Gastroesophageal sphincter (tissue), 4 donors: ENCODE measurements at regions not wholly inside any gene's neighbourhood (a gene's known extent, or its start where the extent isn't known, plus 50 kb on each side); places are given as distances from the start of the nearest gene placed in this dataset.

Source experiments
- ATAC-seq: fragments of 150-250 bp; one replicate; pipeline ENCODE4 v1.9.1; 2016; ENCODE audit warnings: mild to moderate bottlenecking, moderate library complexity
- H3K27ac ChIP-seq, 4 donors: fragments of 200-600 bp; sonication (generic) in 3 of 4; 1 replicate in 3 of 4; 2 replicates in 1 of 4; pipeline ENCODE4 v1.5.1; 2016 to 2019
- H3K27me3 ChIP-seq: fragments of 200-600 bp; sonication (generic); one replicate; pipeline ENCODE4 v1.5.1; 2019
- H3K36me3 ChIP-seq, 2 donors: fragments of 200-600 bp; sonication (generic); one replicate each; pipeline ENCODE4 v1.5.1; 2019; ENCODE audit warnings: control low read depth in 1 of 2
- H3K4me1 ChIP-seq, 3 donors: fragments of 200-600 bp; sonication (generic); 1 replicate in 2 of 3; 2 replicates in 1 of 3; pipeline ENCODE4 v1.5.1; 2016 to 2019; ENCODE audit warnings: control low read depth in 2 of 3
- H3K4me3 ChIP-seq, 2 donors: fragments of 200-600 bp; sonication (generic); one replicate each; pipeline ENCODE4 v1.5.1; 2019; ENCODE audit warnings: mild to moderate bottlenecking in 1 of 2, moderate library complexity in 1 of 2
- H3K9me3 ChIP-seq, 3 donors: fragments of 200-600 bp; sonication (generic); one replicate each; pipeline ENCODE4 v1.5.1; 2017 to 2019; ENCODE audit warnings: control low read depth in 2 of 3
- EP300 ChIP-seq: sonication (generic); formaldehyde crosslinking; IDR thresholded peaks from one replicate; pipeline ENCODE4 v1.6.1; 2017; ENCODE audit warnings: antibody characterized with exemption, mild to moderate bottlenecking
- POLR2A ChIP-seq, 2 donors: fragments of 450-650 bp; IDR thresholded peaks; one replicate each; pipeline ENCODE4 v1.6.1; 2017; ENCODE audit warnings: antibody characterized with exemption in 2 of 2, mild to moderate bottlenecking in 2 of 2, moderate library complexity in 1 of 2
- POLR2AphosphoS5 ChIP-seq: sonication (generic); formaldehyde crosslinking; IDR thresholded peaks from one replicate; pipeline ENCODE4 v1.6.1; 2017; ENCODE audit warnings: antibody characterized with exemption
- WGBS, 2 donors: methylation state at CpG; one replicate each; pipeline ENCODE4 v1.1.5; 2018; ENCODE audit warnings: low coverage in 1 of 2; 5-methylcytosine and 5-hydroxymethylcytosine counted together
- TF ChIP-seq, protein P1 (sequence below), 4 experiments: fragments of 200-600 bp in 2 of 4; fragments of 450-650 bp in 2 of 4; sonication (generic) in 1 of 4; IDR thresholded peaks; one replicate each; pipeline ENCODE4 v1.5.1; 2017 to 2019; ENCODE audit warnings: antibody characterized with exemption in 4 of 4, mild to moderate bottlenecking in 2 of 4, moderate library complexity in 2 of 4

GRCh38 chr21:21921410-21922232 is 923.4 kb downstream of the NCAM2 start:
- no peaks in the 10 kb centered on the region for H3K4me1 ChIP-seq
- no peak for ATAC-seq
- TF ChIP-seq EP300: no peak
- TF ChIP-seq, protein P1, sequence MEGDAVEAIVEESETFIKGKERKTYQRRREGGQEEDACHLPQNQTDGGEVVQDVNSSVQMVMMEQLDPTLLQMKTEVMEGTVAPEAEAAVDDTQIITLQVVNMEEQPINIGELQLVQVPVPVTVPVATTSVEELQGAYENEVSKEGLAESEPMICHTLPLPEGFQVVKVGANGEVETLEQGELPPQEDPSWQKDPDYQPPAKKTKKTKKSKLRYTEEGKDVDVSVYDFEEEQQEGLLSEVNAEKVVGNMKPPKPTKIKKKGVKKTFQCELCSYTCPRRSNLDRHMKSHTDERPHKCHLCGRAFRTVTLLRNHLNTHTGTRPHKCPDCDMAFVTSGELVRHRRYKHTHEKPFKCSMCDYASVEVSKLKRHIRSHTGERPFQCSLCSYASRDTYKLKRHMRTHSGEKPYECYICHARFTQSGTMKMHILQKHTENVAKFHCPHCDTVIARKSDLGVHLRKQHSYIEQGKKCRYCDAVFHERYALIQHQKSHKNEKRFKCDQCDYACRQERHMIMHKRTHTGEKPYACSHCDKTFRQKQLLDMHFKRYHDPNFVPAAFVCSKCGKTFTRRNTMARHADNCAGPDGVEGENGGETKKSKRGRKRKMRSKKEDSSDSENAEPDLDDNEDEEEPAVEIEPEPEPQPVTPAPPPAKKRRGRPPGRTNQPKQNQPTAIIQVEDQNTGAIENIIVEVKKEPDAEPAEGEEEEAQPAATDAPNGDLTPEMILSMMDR (IDR thresholded peaks at IDR 0.05): peak in 3 of 4 experiments; percentile 4 to 36 (median 17)
- 47 to 57% methylated on average over 6 of the region's 6 CpGs for WGBS, 2 donors
- no peaks in the 10 kb centered on the region for H3K9me3 ChIP-seq
- no peak overlapping the region for H3K27ac ChIP-seq
- no peaks in the 10 kb centered on the region for H3K36me3 ChIP-seq
- no peaks in the 10 kb centered on the region for H3K27me3 ChIP-seq
- H3K4me3 ChIP-seq: no peak overlapping the region

DNA sequence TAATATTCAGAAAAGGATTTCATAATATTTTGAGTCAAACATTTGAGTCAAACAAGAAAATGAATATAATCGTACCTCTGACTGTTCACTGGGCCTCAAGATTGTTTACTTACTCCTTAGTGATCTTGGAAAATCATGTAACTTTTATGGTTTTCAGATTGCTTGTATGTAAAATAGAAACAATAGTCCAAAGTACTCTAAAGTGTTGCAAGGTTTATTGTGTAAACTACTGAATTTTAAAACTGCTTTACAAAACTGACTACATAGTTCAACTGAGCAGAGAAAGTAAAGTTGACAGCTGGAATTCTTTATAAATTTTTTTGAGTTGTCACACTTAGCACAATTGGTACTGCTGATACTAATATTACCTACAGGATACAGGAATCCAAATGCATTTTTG is 931.0 kb downstream of the NCAM2 start:
- Histone ChIP-seq H3K4me3 (no peak overlapping the region), H3K27me3 (no peaks in the 10 kb centered on the region), H3K27ac (no peak overlapping the region), H3K9me3 (no peaks in the 10 kb centered on the region), H3K4me1 (no peaks in the 10 kb centered on the region), H3K36me3 (no peaks in the 10 kb centered on the region)
- ATAC-seq: no peak
- WGBS, 2 donors: 37 to 50% methylated on average over 1 of the region's 1 CpG
- TF ChIP-seq, protein P1 (IDR thresholded peaks at IDR 0.05): no peak
- TF ChIP-seq POLR2A (IDR thresholded peaks at IDR 0.05): no peak
- no peak for TF ChIP-seq POLR2AphosphoS5
- TF ChIP-seq EP300: no peak

GRCh38 chr21:21929789-21930188 is 931.6 kb downstream of the NCAM2 start:
- no peak for ATAC-seq
- H3K27ac ChIP-seq: no peak overlapping the region
- H3K36me3 ChIP-seq: no peaks in the 10 kb centered on the region
- no peak overlapping the region for H3K4me3 ChIP-seq
- no peaks in the 10 kb centered on the region for H3K4me1 ChIP-seq
- no peaks in the 10 kb centered on the region for H3K9me3 ChIP-seq
- no peaks in the 10 kb centered on the region for H3K27me3 ChIP-seq
- no peak for TF ChIP-seq EP300
- TF ChIP-seq, protein P1 (IDR thresholded peaks at IDR 0.05): no peak
- TF ChIP-seq POLR2AphosphoS5: no peak
- no peak for TF ChIP-seq POLR2A (IDR thresholded peaks at IDR 0.05)
- 59 to 93% methylated on average over 4 of the region's 4 CpGs for WGBS, 2 donors

GRCh38 chr21:21952566-21952965 is 954.4 kb downstream of the NCAM2 start:
- Histone ChIP-seq H3K36me3 (no peaks in the 10 kb centered on the region), H3K9me3 (no peaks in the 10 kb centered on the region), H3K27me3 (no peaks in the 10 kb centered on the region), H3K4me3 (no peak overlapping the region), H3K4me1 (no peaks in the 10 kb centered on the region), H3K27ac (no peak overlapping the region)
- no peak for ATAC-seq
- 17 to 30% methylated on average over 3 of the region's 3 CpGs for WGBS, 2 donors
- TF ChIP-seq POLR2AphosphoS5 (no peak), POLR2A (IDR thresholded peaks at IDR 0.05) (no peak), EP300 (no peak)
- TF ChIP-seq, protein P1 (IDR thresholded peaks at IDR 0.05): no peak

DNA sequence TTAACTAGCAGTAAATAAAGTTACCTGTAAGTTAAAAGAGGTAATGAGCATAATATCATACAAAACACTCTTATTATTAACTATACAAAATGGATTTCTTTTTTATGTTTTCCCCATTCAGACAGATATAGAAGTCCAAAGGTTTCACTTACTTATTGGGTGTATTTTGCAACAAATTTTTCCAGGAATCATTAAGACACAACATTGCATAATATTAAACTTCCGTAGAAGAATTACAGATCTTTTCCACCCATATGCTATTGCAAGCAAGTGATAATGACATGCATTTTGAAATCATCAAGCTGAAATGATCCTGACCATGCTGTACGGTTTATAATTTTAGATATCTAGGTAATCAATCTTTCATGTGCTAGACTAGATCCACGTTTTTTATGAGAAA is 957.0 kb downstream of the NCAM2 start:
- no peaks in the 10 kb centered on the region for H3K27me3 ChIP-seq
- no peaks in the 10 kb centered on the region for H3K36me3 ChIP-seq
- ATAC-seq: no peak
- H3K9me3 ChIP-seq: no peaks in the 10 kb centered on the region
- 56 to 57% methylated on average over 3 of the region's 3 CpGs for WGBS, 2 donors
- H3K4me1 ChIP-seq: no peaks in the 10 kb centered on the region
- TF ChIP-seq POLR2AphosphoS5: no peak
- no peak for TF ChIP-seq EP300
- TF ChIP-seq, protein P1 (IDR thresholded peaks at IDR 0.05): no peak
- TF ChIP-seq POLR2A (IDR thresholded peaks at IDR 0.05): no peak
- no peak overlapping the region for H3K4me3 ChIP-seq
- no peak overlapping the region for H3K27ac ChIP-seq
